ENCODE measurements at regions not wholly inside any gene's neighbourhood (a gene's known extent, or its start where the extent isn't known, plus 50 kb on each side); places are given as distances from the start of the nearest gene placed in this dataset.

DNA sequence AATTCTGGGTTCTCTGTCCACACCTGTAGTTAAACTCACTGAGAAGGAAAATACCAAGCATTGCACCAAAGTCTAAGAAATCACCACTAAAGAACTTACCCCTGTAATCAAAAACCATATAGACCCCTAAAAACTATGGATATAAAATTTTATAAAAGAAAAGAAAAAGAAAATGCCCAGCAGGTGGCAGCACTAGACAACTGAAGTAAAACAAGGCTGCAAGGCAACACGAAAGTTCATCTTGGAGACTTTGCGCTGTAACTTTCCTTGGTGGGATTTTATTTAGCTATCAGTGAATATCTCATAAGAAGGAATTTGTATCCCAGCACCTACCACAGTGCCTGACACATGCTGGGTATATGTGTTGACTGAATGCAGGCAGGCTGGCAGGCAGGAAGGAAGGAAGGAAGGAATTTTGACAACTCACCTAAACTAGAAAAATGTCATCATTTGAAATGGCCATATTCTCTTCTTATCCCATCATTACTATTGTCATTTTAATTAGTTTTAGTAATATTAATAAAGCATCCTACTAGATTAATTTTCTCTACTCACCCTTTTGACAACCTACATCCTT is 68.2 kb upstream of the ETV6 start:
- TF ChIP-seq FOS (IDR thresholded peaks at IDR 0.05; ENCODE audit: low read depth, low read length) (no peak), CTCF (conservative IDR thresholded peaks at IDR 0.05; ENCODE audit: low read depth, low read length) (peak; percentile 63), USF2 (IDR thresholded peaks at IDR 0.05; ENCODE audit: low read depth, low read length) (no peak), RAD21 (IDR thresholded peaks at IDR 0.05; ENCODE audit: low read length) (peak; percentile 87), RFX5 (IDR thresholded peaks at IDR 0.05; ENCODE audit: low read depth, low read length) (no peak), BHLHE40 (IDR thresholded peaks at IDR 0.05; ENCODE audit: low read depth, low read length) (no peak), POLR2A (IDR thresholded peaks at IDR 0.05; ENCODE audit: low read depth, low read length) (no peak), MAFK (IDR thresholded peaks at IDR 0.05; ENCODE audit: low read depth, low read length) (no peak), SMC3 (IDR thresholded peaks at IDR 0.05; ENCODE audit: low read depth, low read length) (peak; percentile 89)
- TF ChIP-seq, protein P1, sequence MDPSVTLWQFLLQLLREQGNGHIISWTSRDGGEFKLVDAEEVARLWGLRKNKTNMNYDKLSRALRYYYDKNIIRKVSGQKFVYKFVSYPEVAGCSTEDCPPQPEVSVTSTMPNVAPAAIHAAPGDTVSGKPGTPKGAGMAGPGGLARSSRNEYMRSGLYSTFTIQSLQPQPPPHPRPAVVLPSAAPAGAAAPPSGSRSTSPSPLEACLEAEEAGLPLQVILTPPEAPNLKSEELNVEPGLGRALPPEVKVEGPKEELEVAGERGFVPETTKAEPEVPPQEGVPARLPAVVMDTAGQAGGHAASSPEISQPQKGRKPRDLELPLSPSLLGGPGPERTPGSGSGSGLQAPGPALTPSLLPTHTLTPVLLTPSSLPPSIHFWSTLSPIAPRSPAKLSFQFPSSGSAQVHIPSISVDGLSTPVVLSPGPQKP (IDR thresholded peaks at IDR 0.05; ENCODE audit: borderline replicate concordance, low read depth, low read length): no peak
